T47D (cell line): ENCODE measurements at regions not wholly inside any gene's neighbourhood (a gene's known extent, or its start where the extent isn't known, plus 50 kb on each side); places are given as distances from the start of the nearest gene placed in this dataset.
"Not testable (repeated sequence)": the region's sequence is repeated elsewhere in the genome, so short reads cannot be mapped to it uniquely, and the experiment has no call there.

ENCODE experiments used
- DNase-seq, 2 experiments: peaks; one replicate each; pipeline versions ENCODE4 v3.0.0 to v3.0.0-alpha.2; 2011 to 2012; ENCODE audit warnings: low read depth in 1 of 2, low spot score in 1 of 2
- JUND ChIP-seq: IDR thresholded peaks from 2 replicates; pipeline ENCODE4 v1.6.1; 2012; ENCODE audit warnings: low read depth
- in situ Hi-C: cut with HindIII; loops from 2 replicates; pipeline ENCODE4 v1.10.0; 2016; ENCODE audit warnings: low sequenced_read_pairs, low pct_unique_long_range_greater_than_20kb

GRCh38 chr4:103268746-103269145 lies 70.6 kb upstream of the CENPE start:
- no peak for DNase-seq
- TF ChIP-seq JUND: no peak
- in situ Hi-C loops: no loop called here

GRCh38 chr4:103264905-103265304 lies 66.8 kb upstream of the CENPE start:
- in situ Hi-C loops: no loop called here

GRCh38 chr4:103256068-103256467 lies 57.9 kb upstream of the CENPE start:
- in situ Hi-C loops, DNase-seq: not testable (repeated sequence)

More at GRCh38 chr4:103264905-103265304, 66.8 kb upstream of the CENPE start:
- no peak for TF ChIP-seq JUND
- DNase-seq: no peak
